CD4-positive, alpha-beta T cell (primary cell): ENCODE measurements at regions not wholly inside any gene's neighbourhood (a gene's known extent, or its start where the extent isn't known, plus 50 kb on each side); places are given as distances from the start of the nearest gene placed in this dataset.

Experiments used
- ATAC-seq: fragments of 200-7000 bp; cut with Tn5 transposase; one replicate; pipeline ENCODE4 v1.10.0; 2022; ENCODE audit warnings: mild to moderate bottlenecking; ENCODE audit not compliant: poor library complexity
- CTCF ChIA-PET: fragments of 350-600 bp; sonication (Branson Sonifier 250); formaldehyde crosslinking; loops from one replicate; lab custom pipeline; 2021; ENCODE audit warnings: antibody characterized with exemption, inconsistent platforms; lab: Charles Lee
- POLR2A ChIA-PET: fragments of 350-600 bp; sonication (Branson Sonifier 250); formaldehyde crosslinking; loops from one replicate; lab custom pipeline; 2021; ENCODE audit warnings: antibody characterized with exemption, inconsistent platforms; lab: Charles Lee
- DNase-seq, 14 experiments: peaks; one replicate each; pipeline ENCODE4 v3.0.0-alpha.2; 2013 to 2020; ENCODE audit warnings: mixed read lengths in 2 of 14
- H3K27ac ChIP-seq, 2 donors: one replicate each; pipeline versions ENCODE4 v1.5.1 to v1.7.0; 2013; ENCODE audit warnings: low read length in 2 of 2, low read depth in 1 of 2, mild to moderate bottlenecking in 1 of 2
- H3K27me3 ChIP-seq, 2 experiments: 1 replicate in 1 of 2; 2 replicates in 1 of 2; pipeline versions ENCODE4 v1.6.1 to v1.7.0; 2013; ENCODE audit warnings: low read length in 2 of 2, control low read depth in 1 of 2, mild to moderate bottlenecking in 1 of 2, moderate library complexity in 1 of 2; ENCODE audit not compliant: insufficient read depth in 2 of 2, control insufficient read depth in 1 of 2
- H3K36me3 ChIP-seq: one replicate; pipeline ENCODE4 v1.6.1; 2013; ENCODE audit warnings: low read length, control low read depth; ENCODE audit not compliant: insufficient read depth
- H3K4me1 ChIP-seq: one replicate; pipeline ENCODE4 v1.6.1; 2013; ENCODE audit warnings: low read length, control low read depth; ENCODE audit not compliant: insufficient read depth
- H3K4me3 ChIP-seq: one replicate; pipeline ENCODE4 v1.5.1; 2013; ENCODE audit warnings: mild to moderate bottlenecking, low read length, moderate library complexity
- H3K9me3 ChIP-seq, 2 experiments: 1 replicate in 1 of 2; 2 replicates in 1 of 2; pipeline versions ENCODE4 v1.6.1 to v1.7.0; 2013; ENCODE audit warnings: low read length in 2 of 2, mild to moderate bottlenecking in 2 of 2, control low read depth in 1 of 2, moderate library complexity in 1 of 2; ENCODE audit not compliant: control insufficient read depth in 1 of 2, insufficient read depth in 1 of 2
- H3K27ac Mint-ChIP-seq: one replicate; pipeline ENCODE4 v1.8.0; 2020; ENCODE audit warnings: mixed read lengths
- H3K27me3 Mint-ChIP-seq: one replicate; pipeline ENCODE4 v1.8.0; 2021; ENCODE audit warnings: mixed read lengths
- H3K36me3 Mint-ChIP-seq: one replicate; pipeline ENCODE4 v1.8.0; 2021; ENCODE audit warnings: low read depth, mixed read lengths
- H3K4me1 Mint-ChIP-seq: one replicate; pipeline ENCODE4 v1.8.0; 2021; ENCODE audit warnings: low read depth, mixed read lengths
- H3K4me3 Mint-ChIP-seq: one replicate; pipeline ENCODE4 v1.8.0; 2020; ENCODE audit warnings: mild to moderate bottlenecking, mixed read lengths
- H3K9me3 Mint-ChIP-seq: one replicate; pipeline ENCODE4 v1.8.0; 2020; ENCODE audit warnings: mixed read lengths
- intact Hi-C, 2 experiments: fragments of 100-400 bp; cut with DNase I in 1 of 2; cut with micrococcal nuclease in 1 of 2; formaldehyde crosslinking; loops; one replicate each; pipeline versions ENCODE4 v1.15.1 to v1.9.0; 2023 to 2025; cut with DNase I, micrococcal nuclease
- TF ChIP-seq, protein P1 (sequence below): fragments of 200-600 bp; IDR thresholded peaks from one replicate; pipeline ENCODE4 v1.8.0; 2022; ENCODE audit warnings: antibody characterized with exemption, mild to moderate bottlenecking

DNA sequence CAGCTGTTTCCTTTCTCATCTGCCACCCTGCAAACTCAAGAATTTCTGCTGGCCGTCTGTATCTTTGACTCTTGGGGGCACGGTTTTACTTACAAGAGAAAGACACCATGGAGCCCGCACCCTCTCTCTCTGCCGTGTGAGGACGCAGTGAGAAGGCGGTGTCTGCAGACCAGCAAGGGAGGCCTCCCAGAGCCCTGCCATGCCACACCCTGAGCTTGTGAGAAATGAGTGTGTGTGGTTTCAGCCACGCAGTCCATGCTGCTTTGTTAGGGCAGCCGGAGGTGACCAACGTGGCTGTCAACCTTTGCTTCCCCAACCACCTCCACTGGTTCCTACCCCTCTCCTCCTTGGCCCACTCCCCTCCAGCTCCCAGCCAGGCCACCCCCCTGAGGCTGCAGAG lies 70.1 kb upstream of the NUP50 start:
- Histone ChIP-seq H3K27me3 (peaks cover 0 to 5% of the 10 kb centered on the region in 2 experiments), H3K4me1 (no peaks in the 10 kb centered on the region), H3K9me3 (peaks cover 0 to 27% of the 10 kb centered on the region in 2 experiments), H3K27ac (no peak overlapping the region), H3K36me3 (no peaks in the 10 kb centered on the region), H3K4me3 (no peak overlapping the region)
- Mint-ChIP-seq H3K27ac (no peak overlapping the region), H3K36me3 (no peaks in the 10 kb centered on the region), H3K4me3 (no peak overlapping the region), H3K4me1 (no peaks in the 10 kb centered on the region), H3K27me3 (peaks cover 44% of the 10 kb centered on the region), H3K9me3 (no peaks in the 10 kb centered on the region)
- no peak for ATAC-seq
- no peak for DNase-seq
- ChIA-PET POLR2A (no interaction called here), CTCF (no interaction called here)
- intact Hi-C loops, result loop anchor here in 1 of 2 experiments (10.0 kb wide), 1 partner anchor 269 kb away; no protein-coding TSS in a partner anchor
- TF ChIP-seq, protein P1, sequence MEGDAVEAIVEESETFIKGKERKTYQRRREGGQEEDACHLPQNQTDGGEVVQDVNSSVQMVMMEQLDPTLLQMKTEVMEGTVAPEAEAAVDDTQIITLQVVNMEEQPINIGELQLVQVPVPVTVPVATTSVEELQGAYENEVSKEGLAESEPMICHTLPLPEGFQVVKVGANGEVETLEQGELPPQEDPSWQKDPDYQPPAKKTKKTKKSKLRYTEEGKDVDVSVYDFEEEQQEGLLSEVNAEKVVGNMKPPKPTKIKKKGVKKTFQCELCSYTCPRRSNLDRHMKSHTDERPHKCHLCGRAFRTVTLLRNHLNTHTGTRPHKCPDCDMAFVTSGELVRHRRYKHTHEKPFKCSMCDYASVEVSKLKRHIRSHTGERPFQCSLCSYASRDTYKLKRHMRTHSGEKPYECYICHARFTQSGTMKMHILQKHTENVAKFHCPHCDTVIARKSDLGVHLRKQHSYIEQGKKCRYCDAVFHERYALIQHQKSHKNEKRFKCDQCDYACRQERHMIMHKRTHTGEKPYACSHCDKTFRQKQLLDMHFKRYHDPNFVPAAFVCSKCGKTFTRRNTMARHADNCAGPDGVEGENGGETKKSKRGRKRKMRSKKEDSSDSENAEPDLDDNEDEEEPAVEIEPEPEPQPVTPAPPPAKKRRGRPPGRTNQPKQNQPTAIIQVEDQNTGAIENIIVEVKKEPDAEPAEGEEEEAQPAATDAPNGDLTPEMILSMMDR, result no peak

DNA sequence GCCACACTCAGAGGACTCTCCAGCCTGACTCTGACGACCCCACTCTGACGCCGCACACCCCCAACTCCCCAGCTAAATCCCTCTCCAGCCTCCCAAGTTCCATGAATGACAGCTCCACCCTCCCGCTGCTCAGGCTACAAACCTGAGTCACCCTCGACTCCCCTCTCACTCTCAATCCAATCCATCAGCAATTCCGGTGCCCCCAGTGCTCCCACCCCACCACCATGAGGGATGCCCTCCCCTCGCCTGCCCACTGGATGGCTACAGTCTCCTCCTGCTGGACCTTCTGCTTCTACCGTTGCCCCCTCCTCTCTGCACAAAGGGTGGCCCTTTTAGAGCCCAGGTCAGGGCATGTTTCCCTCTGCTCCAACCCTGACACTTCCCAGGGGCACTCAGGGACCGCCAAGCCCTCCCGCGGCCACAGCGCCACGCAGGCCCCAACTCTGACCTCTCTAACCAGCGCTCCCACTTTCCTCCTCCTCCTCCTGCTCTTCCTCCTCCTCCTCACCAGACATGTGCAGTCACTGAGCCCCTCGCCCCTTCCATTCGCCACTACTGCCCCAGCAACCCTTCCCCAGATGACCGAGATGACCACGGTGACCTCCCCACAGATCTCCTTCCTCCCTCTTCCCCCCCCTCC lies 69.5 kb upstream of the NUP50 start:
- ATAC-seq, result no peak
- Mint-ChIP-seq H3K4me1 (no peaks in the 10 kb centered on the region), H3K4me3 (no peak overlapping the region), H3K27me3 (peaks cover 44% of the 10 kb centered on the region), H3K27ac (no peak overlapping the region), H3K9me3 (no peaks in the 10 kb centered on the region), H3K36me3 (no peaks in the 10 kb centered on the region)
- ChIA-PET CTCF (no interaction called here), POLR2A (no interaction called here)
- no peak for DNase-seq
- Histone ChIP-seq H3K4me1 (no peaks in the 10 kb centered on the region), H3K9me3 (peaks cover 0 to 27% of the 10 kb centered on the region in 2 experiments), H3K27me3 (peaks cover 0 to 5% of the 10 kb centered on the region in 2 experiments), H3K4me3 (no peak overlapping the region), H3K36me3 (no peaks in the 10 kb centered on the region), H3K27ac (no peak overlapping the region)
- intact Hi-C loops, result loop anchor here in 1 of 2 experiments (10.0 kb wide), 1 partner anchor 269 kb away; no protein-coding TSS in a partner anchor
- TF ChIP-seq, protein P1, result no peak

DNA sequence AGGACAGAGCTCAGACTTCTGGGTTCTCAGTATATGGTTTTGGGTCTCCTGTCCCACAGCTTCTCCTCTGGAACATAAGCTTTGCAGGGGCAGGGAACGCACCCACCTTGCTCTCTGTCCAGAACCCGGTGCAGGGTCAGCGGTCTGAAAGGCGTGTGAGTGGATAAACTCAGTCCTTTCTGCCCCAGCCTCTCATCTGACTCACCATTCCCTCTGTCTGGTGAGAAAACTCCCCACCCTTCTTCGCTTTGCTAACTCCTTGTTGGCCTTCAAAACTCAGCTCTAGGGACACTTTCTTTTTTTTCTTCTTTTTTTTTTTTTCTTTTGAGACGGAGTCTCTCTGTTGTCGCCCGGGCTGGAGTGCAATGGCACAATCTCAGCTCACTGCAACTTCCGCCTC lies 68.9 kb upstream of the NUP50 start:
- DNase-seq, result no peak
- Mint-ChIP-seq H3K36me3 (no peaks in the 10 kb centered on the region), H3K4me3 (no peak overlapping the region), H3K4me1 (no peaks in the 10 kb centered on the region), H3K27ac (no peak overlapping the region), H3K27me3 (peaks cover 49% of the 10 kb centered on the region), H3K9me3 (no peaks in the 10 kb centered on the region)
- intact Hi-C loops, result loop anchor here in 1 of 2 experiments (5.0 to 10.0 kb wide), 2 partner anchors 270 to 398 kb away; no protein-coding TSS in a partner anchor
- TF ChIP-seq, protein P1, result no peak
- POLR2A ChIA-PET, result no interaction called here
- Histone ChIP-seq H3K27ac (no peak overlapping the region), H3K4me3 (no peak overlapping the region), H3K9me3 (peaks cover 0 to 27% of the 10 kb centered on the region in 2 experiments), H3K4me1 (no peaks in the 10 kb centered on the region), H3K27me3 (peaks cover 0 to 5% of the 10 kb centered on the region in 2 experiments), H3K36me3 (no peaks in the 10 kb centered on the region)
- CTCF ChIA-PET, result no interaction called here
- no peak for ATAC-seq
